Heart left ventricle (tissue), 13 donors: ENCODE measurements at regions not wholly inside any gene's neighbourhood (a gene's known extent, or its start where the extent isn't known, plus 50 kb on each side); places are given as distances from the start of the nearest gene placed in this dataset.

ENCODE experiments used
- CTCF ChIP-seq, 12 donors: fragments of 200-600 bp; sonication (generic) in 4 of 12; IDR thresholded peaks; one replicate each; pipeline versions ENCODE4 v1.5.0 to v1.8.0; 2018 to 2022; ENCODE audit warnings: antibody characterized with exemption in 12 of 12, mild to moderate bottlenecking in 5 of 12
- POLR2A ChIP-seq, 2 donors: fragments of 450-650 bp; IDR thresholded peaks; one replicate each; pipeline ENCODE4 v1.6.1; 2017; ENCODE audit warnings: antibody characterized with exemption in 2 of 2, mild to moderate bottlenecking in 2 of 2, moderate library complexity in 2 of 2
- donor health status: ischemic (EF 13 %, LVEDD 7.1; RV severe dilation, severe dysfunction).
- donor health status: DM: no; HTN: yes; CAD: no.
- donor health status: DM: no; HTN: no; CAD: no.
- donor health status: ischemic (EF 25% LVEDD 6.9; RV normal size, moderate dysfunction).
- donor health status: ischemic (EF 25% LVEDD 5.7; RV mildly dilated, moderate dysfunction).
- donor health status: ischemic (EF 35%, LVEDD 5.7; RV mildly dilated, moderate dysfunction).
- donor health status: nonischemic (EF 11% LVEDD 7.7; RV severe dilation, severe dysfunction).
- donor health status: DM: yes; HTN: yes; CAD: no.
- donor health status: PGD.
- donor health status: ischemic (EF 29% LVEDD 5.4; RV normal size, mild dysfunction).
- donor health status: nonischemic (EF 23%, LVEDD 6.1; RV moderate dilation, normal function).

GRCh38 chr5:85320495-85320894, 935.8 kb upstream of the EDIL3 start:
- TF ChIP-seq CTCF (IDR thresholded peaks at IDR 0.05): no peak
- TF ChIP-seq POLR2A (IDR thresholded peaks at IDR 0.05): no peak
